Fibroblast of pulmonary artery (primary cell): ENCODE measurements at regions not wholly inside any gene's neighbourhood (a gene's known extent, or its start where the extent isn't known, plus 50 kb on each side); places are given as distances from the start of the nearest gene placed in this dataset.

Experiments
- DNase-seq: peaks from one replicate; pipeline ENCODE4 v3.0.0-alpha.2; 2010; ENCODE audit warnings: low read depth
- H3K4me3 ChIP-seq: replicated peaks from 2 replicates; pipeline ENCODE4 v1.5.1; 2011; ENCODE audit warnings: low read depth, mild to moderate bottlenecking, control low read depth, low read length, moderate library complexity
- TF ChIP-seq, protein P1 (sequence below): IDR thresholded peaks from 2 replicates; pipeline ENCODE4 v1.5.1; 2011; ENCODE audit warnings: mild to moderate bottlenecking, control low read depth, low read length, inconsistent platforms; ENCODE audit errors: missing control alignments

DNA sequence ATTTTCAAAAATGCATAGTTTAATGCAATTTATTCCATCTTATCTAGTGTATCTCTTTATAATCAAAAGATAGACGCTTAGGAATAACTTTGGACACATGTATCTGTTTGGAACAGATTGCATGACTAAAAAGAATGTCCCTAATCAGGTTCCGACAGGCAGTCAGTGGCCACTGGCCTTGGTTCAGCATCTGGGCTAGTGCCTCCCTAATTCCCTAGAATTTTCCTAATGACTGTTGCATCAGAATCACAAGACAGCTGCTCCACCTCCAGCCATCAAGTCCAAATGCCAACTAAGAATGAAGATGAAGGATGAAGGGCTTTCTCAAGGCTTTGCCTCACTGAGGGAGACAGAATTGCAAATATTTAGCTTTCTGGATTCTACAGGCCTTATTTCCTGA is 173.8 kb downstream of the EFNB2 start:
- DNase-seq = no peak
- TF ChIP-seq, protein P1, sequence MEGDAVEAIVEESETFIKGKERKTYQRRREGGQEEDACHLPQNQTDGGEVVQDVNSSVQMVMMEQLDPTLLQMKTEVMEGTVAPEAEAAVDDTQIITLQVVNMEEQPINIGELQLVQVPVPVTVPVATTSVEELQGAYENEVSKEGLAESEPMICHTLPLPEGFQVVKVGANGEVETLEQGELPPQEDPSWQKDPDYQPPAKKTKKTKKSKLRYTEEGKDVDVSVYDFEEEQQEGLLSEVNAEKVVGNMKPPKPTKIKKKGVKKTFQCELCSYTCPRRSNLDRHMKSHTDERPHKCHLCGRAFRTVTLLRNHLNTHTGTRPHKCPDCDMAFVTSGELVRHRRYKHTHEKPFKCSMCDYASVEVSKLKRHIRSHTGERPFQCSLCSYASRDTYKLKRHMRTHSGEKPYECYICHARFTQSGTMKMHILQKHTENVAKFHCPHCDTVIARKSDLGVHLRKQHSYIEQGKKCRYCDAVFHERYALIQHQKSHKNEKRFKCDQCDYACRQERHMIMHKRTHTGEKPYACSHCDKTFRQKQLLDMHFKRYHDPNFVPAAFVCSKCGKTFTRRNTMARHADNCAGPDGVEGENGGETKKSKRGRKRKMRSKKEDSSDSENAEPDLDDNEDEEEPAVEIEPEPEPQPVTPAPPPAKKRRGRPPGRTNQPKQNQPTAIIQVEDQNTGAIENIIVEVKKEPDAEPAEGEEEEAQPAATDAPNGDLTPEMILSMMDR = no peak
- H3K4me3 ChIP-seq = no peak overlapping the region

DNA sequence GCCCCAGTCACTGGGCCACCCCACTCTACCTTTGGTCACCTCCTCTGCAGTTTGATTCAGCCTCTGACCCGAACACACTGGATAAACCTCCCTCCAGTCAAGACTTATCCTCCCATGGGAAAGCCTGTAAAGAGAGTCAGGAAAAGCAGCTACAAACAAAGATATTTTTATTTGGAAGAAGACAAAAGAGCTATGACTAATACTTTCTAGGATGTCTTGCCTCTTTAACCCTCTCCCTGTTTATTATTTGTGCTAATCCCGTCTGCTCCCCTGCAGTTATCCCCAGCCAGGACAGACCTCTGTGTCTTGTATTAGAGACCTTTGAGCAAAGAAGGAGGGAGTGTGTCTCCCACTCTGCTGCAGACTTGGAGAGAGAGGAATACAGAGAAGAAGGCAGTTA is 178.3 kb downstream of the EFNB2 start:
- DNase-seq = peak; percentile 39
- TF ChIP-seq, protein P1 = no peak
- H3K4me3 ChIP-seq = no peak overlapping the region

DNA sequence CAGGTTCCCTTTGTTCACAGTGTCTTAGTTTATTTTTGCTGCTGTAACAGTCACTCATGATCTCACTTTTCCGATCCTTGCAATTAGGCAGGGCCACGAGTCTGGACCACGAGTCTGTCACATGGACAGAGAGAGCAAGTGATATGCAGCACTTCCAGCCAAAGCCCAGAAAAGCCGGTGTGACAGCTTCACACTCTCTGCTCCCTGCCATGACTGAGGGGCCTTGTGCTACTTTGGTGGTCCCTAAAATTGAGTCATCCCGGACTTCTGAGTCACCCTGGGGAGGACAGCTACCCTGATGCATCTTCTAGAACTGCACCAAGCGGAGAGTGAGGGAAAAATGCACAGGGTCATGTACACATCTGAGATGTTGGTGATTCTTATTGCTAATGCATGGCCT is 179.6 kb downstream of the EFNB2 start:
- no peak for DNase-seq
- TF ChIP-seq, protein P1 = no peak
- no peak overlapping the region for H3K4me3 ChIP-seq

DNA sequence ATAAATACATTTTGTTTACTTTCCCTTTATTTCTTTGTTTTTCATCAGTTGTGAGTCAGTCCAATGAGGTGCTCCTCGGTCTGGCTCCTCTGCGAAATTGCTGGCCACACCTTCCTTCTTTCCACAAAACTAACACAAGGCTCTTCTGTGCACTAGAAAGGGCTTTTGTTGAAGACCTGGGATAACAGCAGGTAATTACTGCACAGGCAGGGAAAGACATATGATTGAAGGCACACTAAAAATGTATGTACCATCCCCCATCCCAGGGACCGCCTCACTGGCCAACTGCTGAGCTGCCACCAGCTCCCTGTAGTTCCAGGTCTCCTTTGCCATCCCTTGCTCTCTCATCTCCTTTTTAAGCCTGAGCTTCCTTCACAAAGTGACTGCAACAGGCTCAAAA is 180.5 kb downstream of the EFNB2 start:
- H3K4me3 ChIP-seq = no peak overlapping the region
- TF ChIP-seq, protein P1 = no peak
- DNase-seq = no peak

DNA sequence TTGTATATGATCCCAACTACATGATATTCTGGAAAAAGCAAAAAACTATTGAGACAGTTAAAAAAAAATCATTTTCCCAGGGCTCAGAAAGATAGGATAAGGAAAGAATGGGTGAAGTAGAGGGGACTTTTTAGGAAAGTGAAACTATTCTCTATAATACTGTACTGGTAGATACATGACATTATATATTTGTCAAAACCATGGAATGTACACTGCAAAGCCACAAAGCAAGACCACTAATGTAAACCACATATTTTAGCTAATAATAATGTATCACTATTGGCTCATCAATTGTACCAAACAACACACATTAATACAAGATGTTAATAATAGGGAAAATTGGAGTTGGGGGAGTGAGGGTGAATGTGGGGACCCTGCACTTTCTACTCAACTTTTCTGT is 182.6 kb downstream of the EFNB2 start:
- TF ChIP-seq, protein P1 = no peak
- H3K4me3 ChIP-seq = no peak overlapping the region
- no peak for DNase-seq

DNA sequence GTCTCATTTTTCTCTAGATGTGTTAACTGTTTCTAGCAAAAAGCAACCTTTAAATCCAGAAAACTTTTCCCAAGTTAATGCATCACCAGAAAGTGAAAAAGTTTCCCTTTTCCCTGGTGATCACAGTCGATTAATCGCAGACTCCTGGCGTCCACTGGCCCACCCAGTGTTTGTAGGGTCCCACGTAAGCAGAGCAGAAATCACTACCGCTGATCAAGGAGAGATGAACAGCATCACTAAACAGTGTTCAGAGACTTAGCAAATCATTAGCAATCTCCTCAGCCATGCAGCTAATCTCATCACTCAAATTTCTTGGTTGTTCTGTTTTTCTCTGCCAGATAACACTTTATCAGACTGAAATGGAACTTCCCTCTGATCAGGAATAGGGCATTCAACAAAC is 184.2 kb downstream of the EFNB2 start:
- no peak for DNase-seq
- H3K4me3 ChIP-seq = no peak overlapping the region
- TF ChIP-seq, protein P1 = no peak

DNA sequence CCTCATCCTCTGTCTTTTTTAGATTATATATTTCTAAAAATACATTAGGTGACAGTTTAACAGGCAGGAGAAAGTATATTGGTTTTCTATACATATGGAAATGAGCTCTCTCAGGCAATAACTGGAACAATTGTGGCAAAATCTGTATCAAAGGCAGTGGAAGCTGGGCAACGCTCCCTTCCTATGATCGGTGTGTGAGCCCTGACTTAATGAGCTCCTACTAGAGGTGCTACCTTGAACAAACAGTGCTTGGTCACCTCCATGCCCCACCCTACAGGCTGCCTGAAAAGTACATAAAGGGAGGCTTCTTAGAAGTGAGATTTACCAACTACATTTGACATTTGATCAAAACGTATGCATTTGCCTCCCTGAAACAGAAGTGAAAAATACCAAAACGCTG is 185.3 kb downstream of the EFNB2 start:
- TF ChIP-seq, protein P1 = no peak
- DNase-seq = no peak

More for the DNA sequence above, 185.3 kb downstream of the EFNB2 start:
- no peak overlapping the region for H3K4me3 ChIP-seq
